ENCODE measurements at regions not wholly inside any gene's neighbourhood (a gene's known extent, or its start where the extent isn't known, plus 50 kb on each side); places are given as distances from the start of the nearest gene placed in this dataset.
"Not testable (repeated sequence)": the region's sequence is repeated elsewhere in the genome, so short reads cannot be mapped to it uniquely, and the experiment has no call there.

GRCh38 chr12:46983393-46983793, 96.0 kb upstream of the PCED1B start:
- Histone ChIP-seq H3K9me3 (no peaks in the 10 kb centered on the region), H3K27me3 (no peaks in the 10 kb centered on the region), H3K36me3 (no peaks in the 10 kb centered on the region), H3K9ac (ENCODE audit: low read depth in 2 of 2, low read length in 2 of 2) (no peak overlapping the region), H3K4me1 (no peaks in the 10 kb centered on the region), H3K27ac (no peak overlapping the region), H3K4me3 (no peak overlapping the region)
- no peak for TF ChIP-seq CTCF (IDR thresholded peaks at IDR 0.05)
- intact Hi-C loops (cut with DNase I) = no loop called here
- DNase-seq = no peak

DNA sequence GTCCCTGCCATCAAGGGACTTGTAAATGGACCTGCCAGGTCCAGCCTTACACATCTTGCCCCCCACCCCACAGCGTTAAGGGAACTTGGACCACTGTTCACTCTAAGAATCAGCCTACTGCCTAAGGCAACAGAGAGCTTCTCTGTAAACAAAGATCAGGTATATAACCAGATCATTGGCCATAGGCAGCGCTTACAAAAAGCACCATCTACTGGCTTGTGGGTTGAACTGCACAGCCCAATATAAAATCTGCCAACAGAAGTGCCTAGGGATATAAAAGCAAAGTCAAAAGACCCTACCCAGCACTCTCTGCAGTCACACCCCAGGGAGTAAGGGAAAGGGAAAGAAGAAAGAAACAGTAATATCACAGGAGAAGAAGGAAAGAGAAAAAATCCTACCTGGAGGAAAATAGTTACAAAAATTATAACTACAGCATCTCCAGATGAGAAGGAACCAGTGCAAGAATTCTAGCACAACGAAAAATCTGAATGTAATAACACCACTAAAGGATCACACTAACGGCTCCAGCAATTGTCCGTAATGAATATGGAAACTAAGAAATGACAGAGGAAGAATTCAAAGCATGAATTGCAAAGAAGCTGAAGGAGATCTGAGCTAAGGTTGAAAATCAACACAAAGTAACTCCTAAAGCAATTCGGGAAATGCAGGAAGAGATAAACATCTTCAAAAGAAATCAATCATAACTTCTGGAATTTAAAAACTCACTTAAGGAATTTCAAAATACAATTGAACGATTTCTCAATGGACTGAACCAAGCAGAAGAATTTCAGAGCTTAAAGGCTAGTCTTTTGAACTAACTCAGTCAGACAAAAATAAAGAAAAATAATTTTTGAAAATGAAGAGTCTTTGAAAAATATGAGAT, 95.2 kb upstream of the PCED1B start:
- Histone ChIP-seq H3K27me3 (no peaks in the 10 kb centered on the region), H3K4me1 (no peaks in the 10 kb centered on the region), H3K9me3 (no peaks in the 10 kb centered on the region), H3K27ac (no peak overlapping the region), H3K36me3 (no peaks in the 10 kb centered on the region), H3K4me3 (no peak overlapping the region), H3K9ac (ENCODE audit: low read depth in 2 of 2, low read length in 2 of 2) (no peak overlapping the region)
- peak; percentile 63 for TF ChIP-seq CTCF (IDR thresholded peaks at IDR 0.05)
- DNase-seq = peak; percentile 22
- intact Hi-C loops (cut with DNase I) = no loop called here

DNA sequence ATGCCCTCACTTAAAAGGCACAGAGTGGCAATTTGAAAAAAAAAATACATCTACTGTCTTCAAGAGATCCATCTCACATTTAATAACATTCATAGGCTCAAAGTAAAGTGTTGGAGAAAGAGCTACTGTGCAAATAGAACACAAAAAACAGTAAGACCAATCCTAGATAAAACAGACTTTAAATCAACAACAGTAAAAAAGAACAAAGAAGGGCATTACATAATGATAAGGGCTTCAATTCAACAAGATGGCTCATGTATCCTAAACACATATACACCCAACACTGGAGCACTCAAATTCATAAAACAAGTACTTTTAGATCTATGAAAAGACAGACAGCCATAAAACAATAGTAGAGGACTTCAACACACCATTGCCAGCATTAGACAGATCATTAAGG, 93.6 kb upstream of the PCED1B start:
- DNase-seq = no peak
- no peaks in the 10 kb centered on the region for H3K36me3 ChIP-seq

DNA sequence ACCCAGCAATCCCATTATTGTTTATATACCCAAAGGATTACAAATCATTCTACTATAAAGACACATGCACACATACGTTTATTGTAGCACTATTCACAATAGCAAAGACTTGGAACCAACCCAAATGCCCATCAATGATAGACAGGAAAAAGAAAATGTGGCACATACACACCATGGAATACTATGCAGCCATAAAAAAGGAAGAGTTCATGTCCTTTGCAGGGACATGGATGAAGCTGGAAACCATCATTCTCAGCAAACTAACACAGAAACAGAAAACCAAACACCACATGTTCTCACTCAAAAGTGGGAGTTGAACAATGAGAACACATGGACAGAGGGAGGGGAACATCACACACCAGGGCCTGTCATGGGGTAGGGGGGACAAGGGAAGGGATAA, 91.3 kb upstream of the PCED1B start:
- H3K9ac ChIP-seq (ENCODE audit: low read depth in 2 of 2, low read length in 2 of 2); H3K36me3 ChIP-seq; H3K27ac ChIP-seq; H3K4me1 ChIP-seq; intact Hi-C loops (cut with DNase I); H3K4me3 ChIP-seq; DNase-seq; H3K9me3 ChIP-seq; H3K27me3 ChIP-seq: not testable (repeated sequence)

More for the DNA sequence above, 93.6 kb upstream of the PCED1B start:
- Histone ChIP-seq H3K9ac (ENCODE audit: low read depth in 2 of 2, low read length in 2 of 2) (no peak overlapping the region), H3K27me3 (no peaks in the 10 kb centered on the region), H3K27ac (no peak overlapping the region), H3K9me3 (no peaks in the 10 kb centered on the region), H3K4me1 (no peaks in the 10 kb centered on the region), H3K4me3 (no peak overlapping the region)
- intact Hi-C loops (cut with DNase I) = no loop called here
- TF ChIP-seq CTCF (IDR thresholded peaks at IDR 0.05) = no peak

GRCh38 chr12:46990211-46990610, 89.2 kb upstream of the PCED1B start:
- Histone ChIP-seq H3K4me1 (no peaks in the 10 kb centered on the region), H3K27me3 (no peaks in the 10 kb centered on the region), H3K27ac (no peak overlapping the region), H3K9me3 (no peaks in the 10 kb centered on the region), H3K4me3 (no peak overlapping the region), H3K36me3 (no peaks in the 10 kb centered on the region), H3K9ac (ENCODE audit: low read depth in 2 of 2, low read length in 2 of 2) (no peak overlapping the region)
- no peak for TF ChIP-seq CTCF (IDR thresholded peaks at IDR 0.05)
- intact Hi-C loops (cut with DNase I) = no loop called here
- DNase-seq = no peak

- H3K9me3 ChIP-seq; DNase-seq; H3K9ac ChIP-seq (ENCODE audit: low read depth in 2 of 2, low read length in 2 of 2); H3K36me3 ChIP-seq; H3K27ac ChIP-seq; H3K4me3 ChIP-seq; intact Hi-C loops (cut with DNase I); H3K27me3 ChIP-seq; H3K4me1 ChIP-seq: not testable (repeated sequence)
Observed at GRCh38 chr12:46992051-46992450, 87.4 kb upstream of the PCED1B start.

Data from colonic mucosa (tissue), 4 donors.